ENCODE measurements at regions not wholly inside any gene's neighbourhood (a gene's known extent, or its start where the extent isn't known, plus 50 kb on each side); places are given as distances from the start of the nearest gene placed in this dataset.

DNA sequence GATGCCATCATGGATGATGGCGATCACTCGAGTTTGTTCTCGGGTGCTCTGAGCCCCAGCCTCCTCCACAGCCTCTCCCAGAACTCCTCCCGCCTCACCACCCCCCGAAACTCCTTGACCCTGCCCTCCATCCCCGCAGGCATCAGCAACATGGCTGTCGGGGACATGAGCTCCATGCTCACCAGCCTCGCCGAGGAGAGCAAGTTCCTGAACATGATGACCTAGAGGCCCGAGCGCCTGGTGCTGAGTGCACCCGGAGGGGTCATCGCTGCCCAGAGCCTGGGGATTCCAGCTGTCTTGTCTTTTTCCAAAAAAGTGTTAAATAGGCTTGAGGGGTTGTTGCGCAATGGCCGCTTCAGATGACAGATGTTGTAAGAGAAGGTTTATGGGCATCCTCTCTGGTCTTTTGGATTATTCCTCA lies 254.8 kb downstream of the GLI2 start:
- TF ChIP-seq, protein P1, sequence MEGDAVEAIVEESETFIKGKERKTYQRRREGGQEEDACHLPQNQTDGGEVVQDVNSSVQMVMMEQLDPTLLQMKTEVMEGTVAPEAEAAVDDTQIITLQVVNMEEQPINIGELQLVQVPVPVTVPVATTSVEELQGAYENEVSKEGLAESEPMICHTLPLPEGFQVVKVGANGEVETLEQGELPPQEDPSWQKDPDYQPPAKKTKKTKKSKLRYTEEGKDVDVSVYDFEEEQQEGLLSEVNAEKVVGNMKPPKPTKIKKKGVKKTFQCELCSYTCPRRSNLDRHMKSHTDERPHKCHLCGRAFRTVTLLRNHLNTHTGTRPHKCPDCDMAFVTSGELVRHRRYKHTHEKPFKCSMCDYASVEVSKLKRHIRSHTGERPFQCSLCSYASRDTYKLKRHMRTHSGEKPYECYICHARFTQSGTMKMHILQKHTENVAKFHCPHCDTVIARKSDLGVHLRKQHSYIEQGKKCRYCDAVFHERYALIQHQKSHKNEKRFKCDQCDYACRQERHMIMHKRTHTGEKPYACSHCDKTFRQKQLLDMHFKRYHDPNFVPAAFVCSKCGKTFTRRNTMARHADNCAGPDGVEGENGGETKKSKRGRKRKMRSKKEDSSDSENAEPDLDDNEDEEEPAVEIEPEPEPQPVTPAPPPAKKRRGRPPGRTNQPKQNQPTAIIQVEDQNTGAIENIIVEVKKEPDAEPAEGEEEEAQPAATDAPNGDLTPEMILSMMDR (IDR thresholded peaks at IDR 0.05) = no peak
- TF ChIP-seq POLR2A (IDR thresholded peaks at IDR 0.05) = no peak
- TF ChIP-seq POLR2AphosphoS5 (IDR thresholded peaks at IDR 0.05) = no peak
